GM23248 (cell line): ENCODE measurements at regions not wholly inside any gene's neighbourhood (a gene's known extent, or its start where the extent isn't known, plus 50 kb on each side); places are given as distances from the start of the nearest gene placed in this dataset.

ENCODE experiments used
- EZH2 ChIP-seq: fragments of 200-600 bp; sonication (generic); IDR thresholded peaks from 2 replicates; pipeline ENCODE4 v1.6.1; 2018; ENCODE audit warnings: antibody characterized with exemption, mild to moderate bottlenecking; ENCODE audit not compliant: insufficient read depth, poor library complexity, severe bottlenecking
- EZH2phosphoT487 ChIP-seq: fragments of 200-600 bp; sonication (generic); IDR thresholded peaks from 2 replicates; pipeline ENCODE4 v1.6.1; 2018; ENCODE audit warnings: antibody characterized with exemption, moderate library complexity, mild to moderate bottlenecking, low read depth; ENCODE audit not compliant: insufficient read depth

GRCh38 chr7:119703895-119704294, 569.1 kb upstream of the KCND2 start:
- TF ChIP-seq EZH2 (no peak), EZH2phosphoT487 (no peak)
